Left renal cortex interstitium (tissue), 4 donors: ENCODE measurements at regions not wholly inside any gene's neighbourhood (a gene's known extent, or its start where the extent isn't known, plus 50 kb on each side); places are given as distances from the start of the nearest gene placed in this dataset.

ENCODE experiments used
- DNase-seq, 4 donors: peaks; one replicate each; pipeline ENCODE4 v3.0.0-alpha.2; 2013; ENCODE audit warnings: low read depth in 4 of 4, low spot score in 2 of 4, missing footprints in 1 of 4

GRCh38 chr4:44869985-44870384 lies 143.6 kb upstream of the GNPDA2 start:
- no peak for DNase-seq

GRCh38 chr4:44869222-44869882 lies 143.0 kb upstream of the GNPDA2 start:
- DNase-seq: no peak

GRCh38 chr4:44861756-44862155 lies 135.4 kb upstream of the GNPDA2 start:
- no peak for DNase-seq

GRCh38 chr4:44859477-44859876 lies 133.1 kb upstream of the GNPDA2 start:
- no peak for DNase-seq

GRCh38 chr4:44848466-44848865 lies 122.1 kb upstream of the GNPDA2 start:
- DNase-seq: no peak

- no peak for DNase-seq
These were observed 119.6 kb upstream of the GNPDA2 start for GRCh38 chr4:44845993-44846392.

GRCh38 chr4:44845309-44845708 lies 119.0 kb upstream of the GNPDA2 start:
- no peak for DNase-seq

GRCh38 chr4:44842531-44842930 lies 116.2 kb upstream of the GNPDA2 start:
- no peak for DNase-seq

- no peak for DNase-seq
These were observed 91.6 kb upstream of the GNPDA2 start for GRCh38 chr4:44817930-44818329.

- no peak for DNase-seq
These were observed 79.7 kb upstream of the GNPDA2 start for GRCh38 chr4:44806071-44806470.

- DNase-seq: no peak
These were observed 77.9 kb upstream of the GNPDA2 start for GRCh38 chr4:44804301-44804700.

GRCh38 chr4:44801384-44801783 lies 75.0 kb upstream of the GNPDA2 start:
- no peak for DNase-seq

- DNase-seq: no peak
These were observed 65.5 kb upstream of the GNPDA2 start for GRCh38 chr4:44791831-44792230.

GRCh38 chr4:44777115-44777514 lies 50.8 kb upstream of the GNPDA2 start:
- DNase-seq: no peak
